Ishikawa (cell line): ENCODE measurements at regions not wholly inside any gene's neighbourhood (a gene's known extent, or its start where the extent isn't known, plus 50 kb on each side); places are given as distances from the start of the nearest gene placed in this dataset.

Experiments
- CEBPB ChIP-seq: IDR thresholded peaks from 2 replicates; pipeline ENCODE4 v1.6.1; 2012
- CREB1 ChIP-seq: IDR thresholded peaks from 2 replicates; pipeline ENCODE4 v1.6.1; 2012; ENCODE audit warnings: low read depth
- EGR1 ChIP-seq: IDR thresholded peaks from 2 replicates; pipeline ENCODE4 v1.6.1; 2012
- EP300 ChIP-seq: IDR thresholded peaks from 2 replicates; pipeline ENCODE4 v1.6.1; 2012; ENCODE audit warnings: borderline replicate concordance
- FOXM1 ChIP-seq: IDR thresholded peaks from 2 replicates; pipeline ENCODE4 v1.6.1; 2012; ENCODE audit warnings: low read depth, borderline replicate concordance
- NFIC ChIP-seq: IDR thresholded peaks from 2 replicates; pipeline ENCODE4 v1.6.1; 2012
- RAD21 ChIP-seq: IDR thresholded peaks from 2 replicates; pipeline ENCODE4 v1.6.1; 2012; ENCODE audit warnings: low read depth
- TAF1 ChIP-seq: IDR thresholded peaks from 2 replicates; pipeline ENCODE4 v1.6.1; 2012; ENCODE audit warnings: low read depth, mild to moderate bottlenecking
- TEAD4 ChIP-seq: IDR thresholded peaks from 2 replicates; pipeline ENCODE4 v1.6.1; 2012
- YY1 ChIP-seq: IDR thresholded peaks from 2 replicates; pipeline ENCODE4 v1.6.1; 2012; ENCODE audit warnings: low read depth
- TF ChIP-seq, protein P1 (sequence below): IDR thresholded peaks from 2 replicates; pipeline ENCODE4 v1.6.1; 2012; ENCODE audit warnings: low read depth, mild to moderate bottlenecking
- TF ChIP-seq, protein P2 (sequence below): IDR thresholded peaks from 2 replicates; pipeline ENCODE4 v1.6.1; 2012
- TF ChIP-seq, protein P3 (sequence below): IDR thresholded peaks from 2 replicates; pipeline ENCODE4 v1.6.1; 2012

DNA sequence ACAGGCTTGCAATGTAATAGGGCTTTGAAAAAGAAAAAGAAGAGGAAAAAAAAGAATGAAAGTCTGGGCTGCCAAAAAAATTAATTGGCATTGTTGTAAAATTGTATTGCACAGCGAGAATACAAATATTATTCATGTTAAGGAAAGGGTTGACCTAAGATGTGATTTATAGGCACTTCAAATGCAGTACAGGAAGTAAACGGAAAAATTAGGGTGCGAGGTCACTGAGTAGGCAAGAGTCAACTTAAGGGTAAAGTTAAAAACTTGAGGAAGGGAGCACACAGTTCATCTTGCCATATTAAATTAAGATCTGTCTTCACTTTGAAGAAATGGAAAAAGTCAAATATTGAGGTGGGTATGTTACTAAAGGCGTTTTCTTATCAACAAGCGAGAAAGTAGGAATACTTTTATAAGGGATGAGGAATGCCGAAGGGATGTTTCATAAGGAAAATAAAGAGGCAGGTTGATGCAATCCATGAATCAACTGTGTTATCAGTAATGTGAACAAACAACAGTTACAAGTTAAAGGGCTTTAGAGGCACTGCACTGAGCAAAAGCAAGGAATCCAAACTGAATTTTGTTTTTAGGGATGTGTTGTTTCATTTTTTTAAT is 123.0 kb downstream of the WT1 start:
- TF ChIP-seq EGR1 (no peak), CEBPB (no peak), EP300 (no peak), YY1 (no peak), FOXM1 (no peak), TEAD4 (no peak), CREB1 (no peak), TAF1 (no peak), RAD21 (no peak), NFIC (no peak)
- TF ChIP-seq, protein P1, sequence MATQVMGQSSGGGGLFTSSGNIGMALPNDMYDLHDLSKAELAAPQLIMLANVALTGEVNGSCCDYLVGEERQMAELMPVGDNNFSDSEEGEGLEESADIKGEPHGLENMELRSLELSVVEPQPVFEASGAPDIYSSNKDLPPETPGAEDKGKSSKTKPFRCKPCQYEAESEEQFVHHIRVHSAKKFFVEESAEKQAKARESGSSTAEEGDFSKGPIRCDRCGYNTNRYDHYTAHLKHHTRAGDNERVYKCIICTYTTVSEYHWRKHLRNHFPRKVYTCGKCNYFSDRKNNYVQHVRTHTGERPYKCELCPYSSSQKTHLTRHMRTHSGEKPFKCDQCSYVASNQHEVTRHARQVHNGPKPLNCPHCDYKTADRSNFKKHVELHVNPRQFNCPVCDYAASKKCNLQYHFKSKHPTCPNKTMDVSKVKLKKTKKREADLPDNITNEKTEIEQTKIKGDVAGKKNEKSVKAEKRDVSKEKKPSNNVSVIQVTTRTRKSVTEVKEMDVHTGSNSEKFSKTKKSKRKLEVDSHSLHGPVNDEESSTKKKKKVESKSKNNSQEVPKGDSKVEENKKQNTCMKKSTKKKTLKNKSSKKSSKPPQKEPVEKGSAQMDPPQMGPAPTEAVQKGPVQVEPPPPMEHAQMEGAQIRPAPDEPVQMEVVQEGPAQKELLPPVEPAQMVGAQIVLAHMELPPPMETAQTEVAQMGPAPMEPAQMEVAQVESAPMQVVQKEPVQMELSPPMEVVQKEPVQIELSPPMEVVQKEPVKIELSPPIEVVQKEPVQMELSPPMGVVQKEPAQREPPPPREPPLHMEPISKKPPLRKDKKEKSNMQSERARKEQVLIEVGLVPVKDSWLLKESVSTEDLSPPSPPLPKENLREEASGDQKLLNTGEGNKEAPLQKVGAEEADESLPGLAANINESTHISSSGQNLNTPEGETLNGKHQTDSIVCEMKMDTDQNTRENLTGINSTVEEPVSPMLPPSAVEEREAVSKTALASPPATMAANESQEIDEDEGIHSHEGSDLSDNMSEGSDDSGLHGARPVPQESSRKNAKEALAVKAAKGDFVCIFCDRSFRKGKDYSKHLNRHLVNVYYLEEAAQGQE: no peak
- TF ChIP-seq, protein P2, sequence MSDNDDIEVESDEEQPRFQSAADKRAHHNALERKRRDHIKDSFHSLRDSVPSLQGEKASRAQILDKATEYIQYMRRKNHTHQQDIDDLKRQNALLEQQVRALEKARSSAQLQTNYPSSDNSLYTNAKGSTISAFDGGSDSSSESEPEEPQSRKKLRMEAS: no peak
- TF ChIP-seq, protein P3, sequence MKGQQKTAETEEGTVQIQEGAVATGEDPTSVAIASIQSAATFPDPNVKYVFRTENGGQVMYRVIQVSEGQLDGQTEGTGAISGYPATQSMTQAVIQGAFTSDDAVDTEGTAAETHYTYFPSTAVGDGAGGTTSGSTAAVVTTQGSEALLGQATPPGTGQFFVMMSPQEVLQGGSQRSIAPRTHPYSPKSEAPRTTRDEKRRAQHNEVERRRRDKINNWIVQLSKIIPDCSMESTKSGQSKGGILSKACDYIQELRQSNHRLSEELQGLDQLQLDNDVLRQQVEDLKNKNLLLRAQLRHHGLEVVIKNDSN: no peak
